Spleen (tissue), 11 donors: ENCODE measurements at regions not wholly inside any gene's neighbourhood (a gene's known extent, or its start where the extent isn't known, plus 50 kb on each side); places are given as distances from the start of the nearest gene placed in this dataset.

ENCODE experiments used
- DNase-seq: peaks from one replicate; pipeline ENCODE4 v3.0.0-alpha.2; 2020
- H3K27ac ChIP-seq, 8 donors: fragments of 200-600 bp; sonication (generic) in 7 of 8; 1 replicate in 4 of 8; 2 replicates in 4 of 8; pipeline versions ENCODE4 v1.5.0 to v1.8.0; 2016 to 2021; ENCODE audit warnings: inconsistent platforms in 4 of 8, mild to moderate bottlenecking in 4 of 8, moderate library complexity in 1 of 8
- H3K27me3 ChIP-seq, 7 donors: fragments of 200-600 bp; sonication (generic) in 6 of 7; replicated peaks in 1 of 7; 1 replicate in 4 of 7; 2 replicates in 3 of 7; pipeline versions ENCODE4 v1.5.0 to v1.8.0; 2016 to 2021; ENCODE audit warnings: inconsistent platforms in 3 of 7, mild to moderate bottlenecking in 1 of 7
- H3K36me3 ChIP-seq, 6 donors: fragments of 200-600 bp; sonication (generic) in 5 of 6; 1 replicate in 4 of 6; 2 replicates in 2 of 6; pipeline versions ENCODE4 v1.5.0 to v1.8.0; 2016 to 2021; ENCODE audit warnings: inconsistent platforms in 2 of 6
- H3K4me1 ChIP-seq, 6 donors: fragments of 200-600 bp; sonication (generic) in 5 of 6; 1 replicate in 3 of 6; 2 replicates in 3 of 6; pipeline versions ENCODE4 v1.5.0 to v1.8.0; 2016 to 2021; ENCODE audit warnings: inconsistent platforms in 3 of 6
- H3K4me3 ChIP-seq, 8 donors: fragments of 200-600 bp; sonication (generic) in 7 of 8; 1 replicate in 4 of 8; 2 replicates in 4 of 8; pipeline versions ENCODE4 v1.5.0 to v1.8.0; 2016 to 2021; ENCODE audit warnings: inconsistent platforms in 4 of 8, mild to moderate bottlenecking in 4 of 8, moderate library complexity in 2 of 8
- H3K9me3 ChIP-seq, 8 donors: fragments of 200-600 bp; sonication (generic) in 7 of 8; 1 replicate in 4 of 8; 2 replicates in 4 of 8; pipeline versions ENCODE4 v1.5.0 to v1.8.0; 2016 to 2021; ENCODE audit warnings: inconsistent platforms in 4 of 8
- CTCF ChIP-seq, 11 experiments: fragments of 200-600 bp in 7 of 11; fragments of 450-650 bp in 4 of 11; sonication (generic) in 4 of 11; IDR thresholded peaks in 8 of 11; conservative IDR thresholded peaks in 3 of 11; 1 replicate in 7 of 11; 2 replicates in 4 of 11; pipeline versions ENCODE4 v1.4.0 to v1.8.0; 2016 to 2021; ENCODE audit warnings: antibody characterized with exemption in 11 of 11, inconsistent platforms in 4 of 11, mild to moderate bottlenecking in 1 of 11
- POLR2A ChIP-seq, 3 donors: fragments of 450-650 bp; IDR thresholded peaks; one replicate each; pipeline ENCODE4 v1.5.1; 2017; ENCODE audit warnings: antibody characterized with exemption in 3 of 3, mild to moderate bottlenecking in 1 of 3
- POLR2AphosphoS5 ChIP-seq, 3 donors: sonication (generic); formaldehyde crosslinking; IDR thresholded peaks; one replicate each; pipeline ENCODE4 v1.5.1; 2017; ENCODE audit warnings: antibody characterized with exemption in 3 of 3
- WGBS, 5 donors: extraction: QIAGEN DNeasy Blood & Tissue Kit in 3 of 5; methylation state at CpG; one replicate each; pipeline versions ENCODE4 v1.1.5 to v1.1.7; 2013 to 2018; 5-methylcytosine and 5-hydroxymethylcytosine counted together
- intact Hi-C: fragments of 100-400 bp; cut with DNase I; formaldehyde crosslinking; loops from one replicate; pipeline ENCODE4 v1.15.0; 2023; ENCODE audit warnings: low total_unique reads
- donor health status: healthy with polysubstance abuse.
- donor health status: DM: no; HTN: no; CAD: no; lungs with moderate emphysema.
- donor health status: DM: no; HTN: no; CAD: no.
- donor health status: Bipolar disorder and iron deficiency.
- donor health status: healthy.
- donor health status: DM: no; HTN: no; CAD: no.
- donor health status: DM: yes; HTN: yes; CAD: no.

GRCh38 chr13:76293346-76293745 lies 592.9 kb downstream of the KCTD12 start:
- 53 to 74% (median 64%) methylated on average over 1 of the region's 1 CpG for WGBS, 5 donors
- no peak overlapping the region for H3K27ac ChIP-seq
- no peaks in the 10 kb centered on the region for H3K4me1 ChIP-seq
- H3K36me3 ChIP-seq, result no peaks in the 10 kb centered on the region
- no peak for DNase-seq
- peaks cover 0 to 8% (median 0%) of the 10 kb centered on the region in 8 donors for H3K9me3 ChIP-seq
- H3K4me3 ChIP-seq, result no peak overlapping the region
- no peaks in the 10 kb centered on the region for H3K27me3 ChIP-seq
- TF ChIP-seq POLR2A (IDR thresholded peaks at IDR 0.05), result no peak
- TF ChIP-seq POLR2AphosphoS5 (IDR thresholded peaks at IDR 0.05), result no peak
- TF ChIP-seq CTCF (IDR thresholded peaks at IDR 0.05 in 8 of 11, conservative IDR thresholded peaks at IDR 0.05 in 3 of 11), result no peak
- intact Hi-C loops, result no loop called here

- no peak for DNase-seq
- no peaks in the 10 kb centered on the region for H3K4me1 ChIP-seq
- H3K27ac ChIP-seq, result no peak overlapping the region
- no peaks in the 10 kb centered on the region for H3K27me3 ChIP-seq
- H3K36me3 ChIP-seq, result no peaks in the 10 kb centered on the region
- no peak overlapping the region for H3K4me3 ChIP-seq
- H3K9me3 ChIP-seq, result peaks cover 0 to 8% (median 0%) of the 10 kb centered on the region in 8 donors
- no peak for TF ChIP-seq POLR2AphosphoS5 (IDR thresholded peaks at IDR 0.05)
- WGBS, 5 donors, result 87 to 97% (median 92%) methylated on average over 3 of the region's 3 CpGs
- intact Hi-C loops, result no loop called here
Measured at GRCh38 chr13:76292726-76293125, 593.5 kb downstream of the KCTD12 start.

GRCh38 chr13:76292031-76292430 lies 594.2 kb downstream of the KCTD12 start:
- intact Hi-C loops, result no loop called here

GRCh38 chr13:76289558-76289957 lies 596.6 kb downstream of the KCTD12 start:
- Histone ChIP-seq H3K27ac (no peak overlapping the region), H3K9me3 (peaks cover 0 to 7% (median 0%) of the 10 kb centered on the region in 8 donors), H3K4me1 (no peaks in the 10 kb centered on the region), H3K4me3 (no peak overlapping the region), H3K36me3 (no peaks in the 10 kb centered on the region), H3K27me3 (no peaks in the 10 kb centered on the region)
- DNase-seq, result no peak
- TF ChIP-seq POLR2AphosphoS5 (IDR thresholded peaks at IDR 0.05) (no peak), CTCF (IDR thresholded peaks at IDR 0.05 in 8 of 11, conservative IDR thresholded peaks at IDR 0.05 in 3 of 11) (no peak), POLR2A (IDR thresholded peaks at IDR 0.05) (no peak)
- intact Hi-C loops, result no loop called here

More at GRCh38 chr13:76292031-76292430, 594.2 kb downstream of the KCTD12 start:
- no peak for DNase-seq
- Histone ChIP-seq H3K27me3 (no peaks in the 10 kb centered on the region), H3K4me3 (no peak overlapping the region), H3K27ac (no peak overlapping the region), H3K36me3 (no peaks in the 10 kb centered on the region), H3K9me3 (peaks cover 0 to 8% (median 0%) of the 10 kb centered on the region in 8 donors), H3K4me1 (no peaks in the 10 kb centered on the region)
- TF ChIP-seq CTCF (IDR thresholded peaks at IDR 0.05 in 8 of 11, conservative IDR thresholded peaks at IDR 0.05 in 3 of 11), result no peak
- no peak for TF ChIP-seq POLR2A (IDR thresholded peaks at IDR 0.05)
- WGBS, 5 donors, result 81 to 92% (median 83%) methylated on average over 3 of the region's 3 CpGs

GRCh38 chr13:76286178-76286577 lies 600.0 kb downstream of the KCTD12 start:
- intact Hi-C loops, result no loop called here
- WGBS, 5 donors, result 71 to 85% (median 82%) methylated on average over 4 of the region's 4 CpGs
- Histone ChIP-seq H3K36me3 (no peaks in the 10 kb centered on the region), H3K4me3 (no peak overlapping the region), H3K27ac (no peak overlapping the region), H3K9me3 (peaks cover 0 to 7% (median 0%) of the 10 kb centered on the region in 8 donors), H3K27me3 (no peaks in the 10 kb centered on the region), H3K4me1 (no peaks in the 10 kb centered on the region)
- DNase-seq, result no peak
- TF ChIP-seq CTCF (IDR thresholded peaks at IDR 0.05 in 8 of 11, conservative IDR thresholded peaks at IDR 0.05 in 3 of 11), result no peak
- TF ChIP-seq POLR2A (IDR thresholded peaks at IDR 0.05), result no peak
- no peak for TF ChIP-seq POLR2AphosphoS5 (IDR thresholded peaks at IDR 0.05)
